ENCODE measurements at regions not wholly inside any gene's neighbourhood (a gene's known extent, or its start where the extent isn't known, plus 50 kb on each side); places are given as distances from the start of the nearest gene placed in this dataset.

- no peaks in the 10 kb centered on the region for H3F3A ChIP-seq (ENCODE audit: low read length, unreplicated experiment)
- POLR2A ChIA-PET (ENCODE audit: unreplicated experiment), result no interaction called here
- no peaks in the 10 kb centered on the region for H3K36me3 ChIP-seq (ENCODE audit: low read depth, low read length)
- H3K79me2 ChIP-seq (ENCODE audit: low read length), result no peaks in the 10 kb centered on the region
- no peaks in the 10 kb centered on the region for H4K20me1 ChIP-seq (ENCODE audit: low read length)
- peaks cover 45% of the 10 kb centered on the region for H3K27me3 ChIP-seq (ENCODE audit: low read length)
- no TSS peak for BruUV-seq (replicated peaks)
- intact Hi-C loops (cut with micrococcal nuclease), result no loop called here
- ATAC-seq, result no peak
- H3K4me3 ChIP-seq (ENCODE audit: low read length), result no peak overlapping the region
- TF ChIP-seq EZH2 (IDR thresholded peaks at IDR 0.05; ENCODE audit: low read length, unreplicated experiment), result no peak
- no peak for TF ChIP-seq EZH2phosphoT487 (IDR thresholded peaks at IDR 0.05; ENCODE audit: borderline replicate concordance, low read length)
- TF ChIP-seq CTCF (conservative IDR thresholded peaks at IDR 0.05; ENCODE audit: low read depth, low read length), result no peak
- no peak overlapping the region for H3K27ac ChIP-seq (ENCODE audit: low read length)
- H3K9ac ChIP-seq (ENCODE audit: low read length), result no peak overlapping the region
- H3K9me3 ChIP-seq (ENCODE audit: low read length), result no peaks in the 10 kb centered on the region
- no peak for DNase-seq
- no peaks in the 10 kb centered on the region for H3K4me1 ChIP-seq (ENCODE audit: insufficient read depth, low read length)
- CTCF ChIA-PET, result no interaction called here
- no peaks in the 10 kb centered on the region for H3K9me2 ChIP-seq (replicated peaks; ENCODE audit: low read length)
- no peak overlapping the region for H3K4me2 ChIP-seq (ENCODE audit: low read length)
- no peak overlapping the region for H2AFZ ChIP-seq (ENCODE audit: low read length)
Observed at GRCh38 chr4:174152717-174153466, 130.6 kb downstream of the FBXO8 start.

GRCh38 chr4:174147863-174148262 lies 135.6 kb downstream of the FBXO8 start:
- no peak overlapping the region for H3K4me3 ChIP-seq (ENCODE audit: low read length)
- H3K36me3 ChIP-seq (ENCODE audit: low read depth, low read length), result no peaks in the 10 kb centered on the region
- no peak overlapping the region for H3K9ac ChIP-seq (ENCODE audit: low read length)
- no peak for ATAC-seq
- no peaks in the 10 kb centered on the region for H3K4me1 ChIP-seq (ENCODE audit: insufficient read depth, low read length)
- intact Hi-C loops (cut with micrococcal nuclease), result no loop called here
- H3K9me2 ChIP-seq (replicated peaks; ENCODE audit: low read length), result no peaks in the 10 kb centered on the region
- no peaks in the 10 kb centered on the region for H4K20me1 ChIP-seq (ENCODE audit: low read length)
- TF ChIP-seq EZH2phosphoT487 (IDR thresholded peaks at IDR 0.05; ENCODE audit: borderline replicate concordance, low read length) (no peak), CTCF (conservative IDR thresholded peaks at IDR 0.05; ENCODE audit: low read depth, low read length) (no peak), EZH2 (IDR thresholded peaks at IDR 0.05; ENCODE audit: low read length, unreplicated experiment) (no peak)
- H3K4me2 ChIP-seq (ENCODE audit: low read length), result no peak overlapping the region
- ChIA-PET CTCF (no interaction called here), POLR2A (ENCODE audit: unreplicated experiment) (no interaction called here)
- no peaks in the 10 kb centered on the region for H3K79me2 ChIP-seq (ENCODE audit: low read length)
- H3F3A ChIP-seq (ENCODE audit: low read length, unreplicated experiment), result no peaks in the 10 kb centered on the region
- no TSS peak for BruUV-seq (replicated peaks)
- H3K27ac ChIP-seq (ENCODE audit: low read length), result no peak overlapping the region
- H3K9me3 ChIP-seq (ENCODE audit: low read length), result no peaks in the 10 kb centered on the region
- H3K27me3 ChIP-seq (ENCODE audit: low read length), result peaks cover 90% of the 10 kb centered on the region
- H2AFZ ChIP-seq (ENCODE audit: low read length), result no peak overlapping the region
- DNase-seq, result no peak

- Histone ChIP-seq H3K9me3 (ENCODE audit: low read length) (no peaks in the 10 kb centered on the region), H3F3A (ENCODE audit: low read length, unreplicated experiment) (no peaks in the 10 kb centered on the region), H3K27ac (ENCODE audit: low read length) (no peak overlapping the region), H4K20me1 (ENCODE audit: low read length) (no peaks in the 10 kb centered on the region), H3K4me3 (ENCODE audit: low read length) (no peak overlapping the region), H3K9ac (ENCODE audit: low read length) (no peak overlapping the region), H3K9me2 (replicated peaks; ENCODE audit: low read length) (no peaks in the 10 kb centered on the region), H2AFZ (ENCODE audit: low read length) (no peak overlapping the region), H3K79me2 (ENCODE audit: low read length) (no peaks in the 10 kb centered on the region), H3K4me2 (ENCODE audit: low read length) (no peak overlapping the region), H3K36me3 (ENCODE audit: low read depth, low read length) (no peaks in the 10 kb centered on the region), H3K4me1 (ENCODE audit: insufficient read depth, low read length) (no peaks in the 10 kb centered on the region), H3K27me3 (ENCODE audit: low read length) (peaks cover 91% of the 10 kb centered on the region)
- no TSS peak for BruUV-seq (replicated peaks)
- ATAC-seq (no peak), DNase-seq (no peak)
- TF ChIP-seq CTCF (conservative IDR thresholded peaks at IDR 0.05; ENCODE audit: low read depth, low read length) (no peak), EZH2phosphoT487 (IDR thresholded peaks at IDR 0.05; ENCODE audit: borderline replicate concordance, low read length) (no peak), EZH2 (IDR thresholded peaks at IDR 0.05; ENCODE audit: low read length, unreplicated experiment) (no peak)
- intact Hi-C loops (cut with micrococcal nuclease), result no loop called here
- CTCF ChIA-PET, result no interaction called here
- POLR2A ChIA-PET (ENCODE audit: unreplicated experiment), result no interaction called here
Observed at GRCh38 chr4:174144106-174144505, 139.4 kb downstream of the FBXO8 start.

All from PC-3 (cell line).